Hepatocyte (in vitro differentiated cells): ENCODE measurements at regions not wholly inside any gene's neighbourhood (a gene's known extent, or its start where the extent isn't known, plus 50 kb on each side); places are given as distances from the start of the nearest gene placed in this dataset.

Experiments
- DNase-seq: peaks from one replicate; pipeline ENCODE4 v3.0.0-alpha.2; 2016; ENCODE audit warnings: low spot score
- H2AFZ ChIP-seq: fragments of 200-600 bp; sonication (generic); 2 replicates; pipeline ENCODE4 v1.6.0; 2016; ENCODE audit warnings: antibody characterized with exemption, mild to moderate bottlenecking
- H3K27ac ChIP-seq: fragments of 200-600 bp; sonication (generic); 2 replicates; pipeline ENCODE4 v1.5.1; 2016; ENCODE audit warnings: mild to moderate bottlenecking
- H3K27me3 ChIP-seq: fragments of 200-600 bp; sonication (generic); 2 replicates; pipeline ENCODE4 v1.6.1; 2016
- H3K36me3 ChIP-seq: fragments of 200-600 bp; sonication (generic); replicated peaks from 2 replicates; pipeline ENCODE4 v1.5.1; 2016; ENCODE audit warnings: low read depth; ENCODE audit not compliant: insufficient read depth
- H3K4me1 ChIP-seq: fragments of 200-600 bp; sonication (generic); 2 replicates; pipeline ENCODE4 v1.5.1; 2016; ENCODE audit warnings: mild to moderate bottlenecking, moderate library complexity; ENCODE audit not compliant: insufficient read depth
- H3K4me2 ChIP-seq: fragments of 200-600 bp; sonication (generic); 2 replicates; pipeline ENCODE4 v1.6.0; 2016
- H3K4me3 ChIP-seq: fragments of 200-600 bp; sonication (generic); 2 replicates; pipeline ENCODE4 v1.5.1; 2016; ENCODE audit warnings: mild to moderate bottlenecking
- H3K79me2 ChIP-seq: fragments of 200-600 bp; sonication (generic); 2 replicates; pipeline ENCODE4 v1.6.0; 2017; ENCODE audit warnings: mild to moderate bottlenecking
- H3K9me2 ChIP-seq: fragments of 200-600 bp; sonication (generic); replicated peaks from 2 replicates; pipeline ENCODE4 v1.6.0; 2017; ENCODE audit warnings: mild to moderate bottlenecking; ENCODE audit not compliant: insufficient read depth
- H3K9me3 ChIP-seq: fragments of 200-600 bp; sonication (generic); 2 replicates; pipeline ENCODE4 v1.5.1; 2016; ENCODE audit warnings: low read depth, mild to moderate bottlenecking
- H4K20me1 ChIP-seq: fragments of 200-600 bp; sonication (generic); 2 replicates; pipeline ENCODE4 v1.6.0; 2016; ENCODE audit warnings: mild to moderate bottlenecking; ENCODE audit not compliant: insufficient read depth, poor library complexity, severe bottlenecking
- CTCF ChIP-seq: fragments of 200-600 bp; sonication (generic); IDR thresholded peaks from 2 replicates; pipeline ENCODE4 v1.5.1; 2016; ENCODE audit warnings: antibody characterized with exemption, mild to moderate bottlenecking; ENCODE audit not compliant: poor library complexity
- EZH2 ChIP-seq: fragments of 200-600 bp; sonication (generic); IDR thresholded peaks from 2 replicates; pipeline ENCODE4 v1.6.1; 2016; ENCODE audit warnings: antibody characterized with exemption, mild to moderate bottlenecking, borderline replicate concordance
- EZH2phosphoT487 ChIP-seq: fragments of 200-600 bp; sonication (generic); IDR thresholded peaks from one replicate; pipeline ENCODE4 v1.6.1; 2018; ENCODE audit warnings: antibody characterized with exemption, mild to moderate bottlenecking, low read depth, moderate library complexity; ENCODE audit not compliant: unreplicated experiment, severe bottlenecking
- whole genome bisulfite sequencing: methylation state at CpG from one replicate; pipeline ENCODE4 v1.1.6; 2016; ENCODE audit warnings: low lambda C conversion rate; ENCODE audit errors: missing lambda C conversion rate; 5-methylcytosine and 5-hydroxymethylcytosine counted together

GRCh38 chr7:133152875-133153274 is 71.0 kb upstream of the CHCHD3 start:
- no peak overlapping the region for H2AFZ ChIP-seq
- no peak for DNase-seq
- TF ChIP-seq EZH2phosphoT487, result no peak
- TF ChIP-seq CTCF, result no peak
- TF ChIP-seq EZH2, result no peak
- H3K27ac ChIP-seq, result no peak overlapping the region
- H3K79me2 ChIP-seq, result no peaks in the 10 kb centered on the region
- WGBS, result 88% methylated on average over 1 of the region's 1 CpG
- H3K36me3 ChIP-seq, result no peaks in the 10 kb centered on the region
- no peaks in the 10 kb centered on the region for H4K20me1 ChIP-seq
- no peaks in the 10 kb centered on the region for H3K4me1 ChIP-seq
- no peaks in the 10 kb centered on the region for H3K9me2 ChIP-seq
- H3K4me3 ChIP-seq, result no peak overlapping the region
- no peaks in the 10 kb centered on the region for H3K9me3 ChIP-seq
- no peak overlapping the region for H3K4me2 ChIP-seq
- H3K27me3 ChIP-seq, result no peaks in the 10 kb centered on the region

GRCh38 chr7:133155146-133155545 is 73.3 kb upstream of the CHCHD3 start:
- Histone ChIP-seq H3K9me2 (no peaks in the 10 kb centered on the region), H3K27ac (no peak overlapping the region), H3K9me3 (no peaks in the 10 kb centered on the region), H3K4me3 (no peak overlapping the region), H3K4me1 (no peaks in the 10 kb centered on the region), H4K20me1 (no peaks in the 10 kb centered on the region), H3K36me3 (no peaks in the 10 kb centered on the region), H3K79me2 (no peaks in the 10 kb centered on the region), H3K4me2 (no peak overlapping the region), H2AFZ (no peak overlapping the region), H3K27me3 (no peaks in the 10 kb centered on the region)
- TF ChIP-seq CTCF (no peak), EZH2phosphoT487 (no peak), EZH2 (no peak)
- 91% methylated on average over 4 of the region's 4 CpGs for WGBS
- DNase-seq, result no peak

GRCh38 chr7:133155642-133156041 is 73.8 kb upstream of the CHCHD3 start:
- no peaks in the 10 kb centered on the region for H3K9me2 ChIP-seq
- no peak overlapping the region for H3K4me3 ChIP-seq
- H3K9me3 ChIP-seq, result no peaks in the 10 kb centered on the region
- WGBS, result 100% methylated on average over 1 of the region's 1 CpG
- H3K27ac ChIP-seq, result no peak overlapping the region
- no peaks in the 10 kb centered on the region for H3K27me3 ChIP-seq
- no peak overlapping the region for H2AFZ ChIP-seq
- H3K79me2 ChIP-seq, result no peaks in the 10 kb centered on the region
- H3K4me1 ChIP-seq, result no peaks in the 10 kb centered on the region
- H4K20me1 ChIP-seq, result no peaks in the 10 kb centered on the region
- no peaks in the 10 kb centered on the region for H3K36me3 ChIP-seq
- no peak overlapping the region for H3K4me2 ChIP-seq
- TF ChIP-seq EZH2, result no peak
- TF ChIP-seq CTCF, result no peak
- no peak for TF ChIP-seq EZH2phosphoT487
- no peak for DNase-seq

GRCh38 chr7:133157045-133157444 is 75.2 kb upstream of the CHCHD3 start:
- Histone ChIP-seq H3K79me2 (no peaks in the 10 kb centered on the region), H3K4me3 (no peak overlapping the region), H3K9me3 (no peaks in the 10 kb centered on the region), H4K20me1 (no peaks in the 10 kb centered on the region), H3K4me2 (no peak overlapping the region), H3K36me3 (no peaks in the 10 kb centered on the region), H3K4me1 (no peaks in the 10 kb centered on the region), H3K9me2 (no peaks in the 10 kb centered on the region), H3K27me3 (no peaks in the 10 kb centered on the region), H2AFZ (no peak overlapping the region), H3K27ac (no peak overlapping the region)
- 86% methylated on average over 1 of the region's 1 CpG for WGBS
- TF ChIP-seq EZH2 (no peak), EZH2phosphoT487 (no peak), CTCF (no peak)
- DNase-seq, result no peak
